HG03159 (cell line): ENCODE measurements at regions not wholly inside any gene's neighbourhood (a gene's known extent, or its start where the extent isn't known, plus 50 kb on each side); places are given as distances from the start of the nearest gene placed in this dataset.

Experiments
- ATAC-seq: cut with Tn5 transposase; IDR thresholded peaks from one replicate; pipeline ENCODE4 v1.9.1; 2021; ENCODE audit warnings: mild to moderate bottlenecking, moderate library complexity; ENCODE audit not compliant: unreplicated experiment

- no peak for ATAC-seq
These were observed 385.8 kb upstream of the TRIB2 start for GRCh38 chr2:12330916-12331315.

DNA sequence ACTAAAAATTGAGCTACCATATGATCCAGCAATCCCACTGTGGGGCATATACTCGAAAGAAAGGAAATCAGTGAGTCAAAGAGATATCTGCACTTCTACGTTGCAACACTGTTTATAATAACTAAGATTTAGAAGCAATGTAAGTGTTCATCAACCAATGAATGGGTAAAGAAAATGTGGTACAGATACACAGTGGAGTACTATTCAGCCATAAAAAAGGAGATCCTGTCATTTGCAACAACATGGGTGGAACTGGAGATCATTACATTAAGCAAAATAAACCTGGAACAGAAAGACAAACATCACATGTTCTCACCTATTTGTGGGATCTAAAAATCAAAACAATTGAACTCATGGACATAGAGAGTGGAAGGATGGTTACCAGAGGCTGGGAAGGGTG, 385.0 kb upstream of the TRIB2 start:
- ATAC-seq, result no peak

- no peak for ATAC-seq
These were observed 383.4 kb upstream of the TRIB2 start for GRCh38 chr2:12333293-12333692.

- ATAC-seq, result no peak
These were observed 382.2 kb upstream of the TRIB2 start for GRCh38 chr2:12334412-12334966.

GRCh38 chr2:12335131-12335530, 381.6 kb upstream of the TRIB2 start:
- no peak for ATAC-seq

- no peak for ATAC-seq
These were observed 380.7 kb upstream of the TRIB2 start for GRCh38 chr2:12335995-12336394.

- ATAC-seq, result no peak
These were observed 377.6 kb upstream of the TRIB2 start for GRCh38 chr2:12338946-12339697.

- no peak for ATAC-seq
These were observed 376.6 kb upstream of the TRIB2 start for GRCh38 chr2:12340164-12340563.

- ATAC-seq, result no peak
These were observed 375.5 kb upstream of the TRIB2 start for GRCh38 chr2:12341215-12341614.

DNA sequence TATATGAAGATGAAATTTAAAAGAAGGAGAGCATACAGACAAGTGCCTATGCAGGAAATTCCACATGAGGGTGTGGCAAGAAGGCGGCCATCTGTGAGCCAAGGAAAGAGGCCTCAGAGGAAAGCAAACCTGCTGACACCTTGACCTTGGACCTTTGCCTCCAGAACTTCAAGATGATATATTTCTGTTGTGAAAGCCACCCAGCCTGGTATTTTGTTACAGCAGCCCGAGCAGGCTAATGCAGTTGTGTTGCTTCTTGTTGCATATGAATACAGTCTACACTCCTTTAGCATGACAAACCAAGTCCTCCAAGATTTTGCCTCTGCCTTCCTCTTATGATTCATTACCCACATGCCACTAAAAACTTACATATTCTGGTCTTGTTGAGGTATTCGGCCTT, 374.8 kb upstream of the TRIB2 start:
- no peak for ATAC-seq

DNA sequence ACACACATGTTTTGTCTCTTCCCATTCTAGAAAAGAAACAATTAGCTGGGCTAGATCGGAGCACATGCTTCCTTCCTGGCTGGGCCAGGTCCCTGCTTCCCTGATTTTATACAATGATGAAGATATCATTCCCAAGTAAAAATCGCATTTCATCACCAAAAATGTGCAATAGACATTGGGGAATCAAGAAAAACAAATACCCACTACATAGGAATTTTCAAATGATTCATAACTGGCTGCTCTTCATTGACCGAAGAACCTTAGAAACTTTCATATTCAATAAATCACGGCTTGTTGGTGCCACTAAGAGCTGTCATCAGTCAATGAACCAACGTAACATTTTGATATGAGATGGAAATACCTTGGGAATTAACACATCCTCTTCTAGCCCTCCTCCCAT, 373.6 kb upstream of the TRIB2 start:
- ATAC-seq, result no peak

DNA sequence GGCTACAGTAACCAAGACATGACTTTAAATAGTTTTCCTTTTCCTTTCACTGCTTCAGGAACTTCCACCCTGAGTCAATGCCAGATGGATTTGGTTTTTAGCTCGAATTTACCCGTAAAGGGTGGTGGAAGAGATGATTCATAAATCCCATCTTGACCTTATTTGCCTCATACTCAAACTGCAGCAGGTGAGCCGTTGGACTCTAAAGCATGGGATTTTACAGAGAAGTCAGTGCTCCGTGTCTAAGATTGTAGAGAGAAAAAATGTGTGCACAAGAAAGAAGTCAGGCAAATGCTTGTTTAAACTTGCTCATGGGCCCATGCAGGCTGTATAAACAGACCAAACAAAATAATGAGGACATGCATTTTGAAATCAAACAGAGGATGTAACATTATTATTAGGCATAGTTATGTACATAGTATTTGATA, 369.7 kb upstream of the TRIB2 start:
- ATAC-seq, result no peak

DNA sequence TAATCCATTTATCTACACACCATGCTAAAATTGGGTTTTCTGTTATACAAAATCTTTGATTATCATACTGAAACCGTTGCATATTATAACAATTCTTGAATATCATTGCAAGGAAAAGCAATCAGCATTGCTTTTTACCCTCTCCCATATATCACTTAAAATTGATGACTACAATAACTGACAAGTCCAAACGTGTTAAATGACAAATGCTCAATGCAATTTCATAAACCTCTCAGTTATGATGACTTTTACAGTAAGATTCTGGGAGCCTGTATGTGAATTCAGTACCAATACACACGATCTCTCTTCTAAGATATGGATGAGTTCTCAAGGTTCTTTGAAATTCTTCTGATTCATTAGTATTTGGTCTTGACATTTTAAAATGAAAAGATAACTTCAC, 368.5 kb upstream of the TRIB2 start:
- ATAC-seq, result no peak

DNA sequence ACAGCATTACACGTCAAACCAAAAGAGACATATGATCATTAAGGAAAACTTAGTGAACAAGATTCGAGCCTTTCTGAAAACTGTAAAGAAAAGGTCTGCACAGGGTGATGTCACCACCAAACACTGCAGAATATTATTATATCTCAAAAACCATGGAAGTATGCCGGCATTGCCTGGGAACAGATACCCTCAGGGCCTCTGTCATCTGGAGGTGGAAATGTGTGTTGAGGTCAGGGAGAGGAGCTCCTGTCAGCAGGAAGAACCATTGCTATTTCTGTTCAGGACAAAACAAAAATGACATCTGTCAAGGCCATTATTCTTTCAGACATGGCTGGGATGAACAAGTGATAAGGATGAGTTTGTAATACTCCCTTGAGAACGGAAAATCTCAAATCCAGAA, 365.9 kb upstream of the TRIB2 start:
- no peak for ATAC-seq

- no peak for ATAC-seq
These were observed 363.8 kb upstream of the TRIB2 start for GRCh38 chr2:12352889-12353288.

- no peak for ATAC-seq
These were observed 355.2 kb upstream of the TRIB2 start for GRCh38 chr2:12361506-12361905.

- ATAC-seq, result no peak
These were observed 353.6 kb upstream of the TRIB2 start for GRCh38 chr2:12363138-12363537.

- no peak for ATAC-seq
These were observed 353.2 kb upstream of the TRIB2 start for GRCh38 chr2:12363569-12363968.

DNA sequence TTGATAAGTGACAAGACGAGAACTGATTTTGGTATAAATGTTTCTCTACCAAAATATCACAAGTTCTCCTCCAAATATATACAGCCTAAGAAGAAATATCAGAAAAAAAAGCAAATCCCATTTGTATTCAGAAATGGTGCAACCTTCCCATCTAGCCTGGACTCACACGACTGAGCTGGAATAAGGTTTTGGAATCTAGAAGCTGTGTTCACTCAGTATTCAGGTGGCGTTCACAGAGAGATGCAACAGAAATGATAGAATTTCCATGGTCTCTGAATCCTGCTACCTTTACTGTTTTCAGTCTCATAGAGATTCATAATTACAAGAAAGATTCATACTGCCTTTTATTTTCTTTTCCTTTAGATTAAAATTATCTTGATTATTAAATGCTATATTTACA, 347.2 kb upstream of the TRIB2 start:
- no peak for ATAC-seq

DNA sequence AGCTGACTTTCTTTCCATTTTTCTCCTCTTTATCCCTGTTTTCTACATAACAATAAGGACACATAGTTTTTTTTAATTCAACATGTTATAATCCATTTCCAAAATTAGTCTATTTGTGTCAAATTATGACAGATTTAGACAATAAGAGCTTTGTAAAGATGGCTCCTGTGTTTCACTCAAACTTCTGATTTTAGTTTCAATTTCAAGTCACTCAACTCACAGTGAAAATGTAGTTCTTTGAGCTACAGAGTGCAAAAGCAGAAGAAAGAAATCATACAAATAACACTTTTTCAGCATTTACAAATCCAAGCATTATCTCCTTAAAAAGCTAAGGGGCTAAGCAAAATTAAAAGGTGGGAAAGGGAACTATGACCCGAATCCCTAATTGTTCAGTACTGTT, 340.7 kb upstream of the TRIB2 start:
- no peak for ATAC-seq

GRCh38 chr2:12379143-12379542, 337.6 kb upstream of the TRIB2 start:
- no peak for ATAC-seq

DNA sequence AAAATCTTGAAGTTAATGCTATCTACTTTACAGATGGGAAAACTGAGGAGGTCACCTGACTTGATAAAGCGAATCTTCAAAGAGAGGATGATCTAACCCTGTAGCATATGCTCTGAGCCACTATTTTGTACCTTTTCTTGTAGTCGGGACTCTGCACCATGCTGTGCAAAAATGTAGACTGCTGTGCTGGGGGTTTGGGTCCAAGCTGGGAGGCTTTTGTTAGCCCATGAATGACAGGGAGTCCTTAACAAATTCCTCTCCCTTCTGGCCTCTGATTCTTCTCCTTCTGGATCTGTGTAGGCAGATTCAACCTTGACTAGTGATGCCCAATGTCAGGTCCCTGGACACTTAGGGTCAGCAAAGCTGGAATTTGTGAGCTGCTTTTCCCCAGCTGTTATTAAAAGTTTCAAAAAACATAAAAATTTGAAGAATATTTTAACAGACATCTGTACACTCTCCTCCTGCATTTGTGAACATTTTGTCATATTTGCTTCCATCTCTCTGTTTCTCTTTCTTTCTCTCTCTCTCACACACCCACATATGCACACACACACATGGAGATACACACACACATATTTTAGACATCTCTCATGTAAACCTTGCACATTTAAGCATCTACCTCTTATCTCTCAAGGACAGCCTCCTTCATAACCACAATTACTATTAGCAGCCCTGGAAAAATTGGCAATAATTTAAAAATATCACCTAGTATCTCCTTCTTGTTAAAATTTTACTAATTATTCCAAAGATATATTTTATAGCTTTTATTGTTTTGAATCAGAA, 335.0 kb upstream of the TRIB2 start:
- ATAC-seq, result no peak
